ENCODE measurements at regions not wholly inside any gene's neighbourhood (a gene's known extent, or its start where the extent isn't known, plus 50 kb on each side); places are given as distances from the start of the nearest gene placed in this dataset.

DNA sequence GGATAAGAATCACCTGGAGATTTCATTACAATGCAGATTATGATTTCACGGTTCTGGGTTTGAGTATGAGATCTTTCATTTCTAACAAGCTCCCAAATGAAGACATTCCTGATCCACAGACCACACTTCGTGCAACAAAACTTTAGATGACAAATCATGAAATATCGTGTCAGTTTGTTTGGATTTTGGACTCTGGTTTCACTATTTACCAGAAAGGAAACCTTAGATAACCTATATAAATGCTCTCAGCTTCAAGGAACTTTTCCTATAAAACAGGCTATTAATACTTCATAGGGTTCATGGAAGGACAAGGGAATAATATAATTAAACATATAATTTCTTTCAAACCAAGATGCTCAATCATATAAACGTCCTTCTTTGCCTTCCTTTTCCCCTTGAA, 930.5 kb upstream of the SLC10A2 start:
- no peaks in the 10 kb centered on the region for H3K27me3 ChIP-seq (ENCODE audit: low read length)
- no peaks in the 10 kb centered on the region for H3K9me2 ChIP-seq (replicated peaks; ENCODE audit: low read length)
- no peak overlapping the region for H3K9ac ChIP-seq (ENCODE audit: low read length)
- intact Hi-C loops (cut with micrococcal nuclease): no loop called here
- H3K4me2 ChIP-seq (ENCODE audit: low read length): no peak overlapping the region
- no peaks in the 10 kb centered on the region for H4K20me1 ChIP-seq (ENCODE audit: low read length)
- ATAC-seq (no peak), DNase-seq (no peak)
- no peaks in the 10 kb centered on the region for H3K4me1 ChIP-seq (ENCODE audit: insufficient read depth, low read length)
- H3K9me3 ChIP-seq (ENCODE audit: low read length): no peaks in the 10 kb centered on the region
- H3K79me2 ChIP-seq (ENCODE audit: low read length): no peaks in the 10 kb centered on the region
- no peaks in the 10 kb centered on the region for H3K36me3 ChIP-seq (ENCODE audit: low read depth, low read length)
- BruUV-seq (replicated peaks): no TSS peak
- no peak overlapping the region for H2AFZ ChIP-seq (ENCODE audit: low read length)
- no peak for TF ChIP-seq EZH2 (IDR thresholded peaks at IDR 0.05; ENCODE audit: low read length, unreplicated experiment)
- no peak for TF ChIP-seq EZH2phosphoT487 (IDR thresholded peaks at IDR 0.05; ENCODE audit: borderline replicate concordance, low read length)
- TF ChIP-seq, protein P1, sequence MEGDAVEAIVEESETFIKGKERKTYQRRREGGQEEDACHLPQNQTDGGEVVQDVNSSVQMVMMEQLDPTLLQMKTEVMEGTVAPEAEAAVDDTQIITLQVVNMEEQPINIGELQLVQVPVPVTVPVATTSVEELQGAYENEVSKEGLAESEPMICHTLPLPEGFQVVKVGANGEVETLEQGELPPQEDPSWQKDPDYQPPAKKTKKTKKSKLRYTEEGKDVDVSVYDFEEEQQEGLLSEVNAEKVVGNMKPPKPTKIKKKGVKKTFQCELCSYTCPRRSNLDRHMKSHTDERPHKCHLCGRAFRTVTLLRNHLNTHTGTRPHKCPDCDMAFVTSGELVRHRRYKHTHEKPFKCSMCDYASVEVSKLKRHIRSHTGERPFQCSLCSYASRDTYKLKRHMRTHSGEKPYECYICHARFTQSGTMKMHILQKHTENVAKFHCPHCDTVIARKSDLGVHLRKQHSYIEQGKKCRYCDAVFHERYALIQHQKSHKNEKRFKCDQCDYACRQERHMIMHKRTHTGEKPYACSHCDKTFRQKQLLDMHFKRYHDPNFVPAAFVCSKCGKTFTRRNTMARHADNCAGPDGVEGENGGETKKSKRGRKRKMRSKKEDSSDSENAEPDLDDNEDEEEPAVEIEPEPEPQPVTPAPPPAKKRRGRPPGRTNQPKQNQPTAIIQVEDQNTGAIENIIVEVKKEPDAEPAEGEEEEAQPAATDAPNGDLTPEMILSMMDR (conservative IDR thresholded peaks at IDR 0.05; ENCODE audit: low read depth, low read length): no peak
- CTCF ChIA-PET: no interaction called here
- H3F3A ChIP-seq (ENCODE audit: low read length, unreplicated experiment): no peaks in the 10 kb centered on the region
- POLR2A ChIA-PET (ENCODE audit: unreplicated experiment): no interaction called here
- H3K4me3 ChIP-seq (ENCODE audit: low read length): no peak overlapping the region
- H3K27ac ChIP-seq (ENCODE audit: low read length): no peak overlapping the region

DNA sequence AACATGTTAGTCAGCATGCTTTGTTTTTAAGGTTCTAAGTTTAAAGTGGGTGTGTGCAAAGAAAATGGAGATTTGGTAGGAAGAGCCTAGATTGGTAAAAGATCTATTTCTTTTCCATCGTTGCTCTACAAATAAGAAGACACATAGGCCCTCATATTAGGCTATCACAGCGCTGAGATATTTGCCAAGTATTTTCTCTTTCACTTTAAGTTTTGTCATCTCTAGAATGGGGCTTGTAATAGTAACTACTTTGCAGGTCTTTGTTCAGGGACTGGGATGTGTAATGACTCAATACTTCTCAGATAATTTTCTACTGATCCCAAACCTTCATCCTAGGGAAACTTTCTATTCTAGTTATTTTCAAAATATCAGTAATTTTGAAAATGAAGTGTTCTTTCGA, 917.7 kb upstream of the SLC10A2 start:
- Histone ChIP-seq H3K9me3 (ENCODE audit: low read length) (no peaks in the 10 kb centered on the region), H3F3A (ENCODE audit: low read length, unreplicated experiment) (no peaks in the 10 kb centered on the region), H2AFZ (ENCODE audit: low read length) (no peak overlapping the region), H3K9me2 (replicated peaks; ENCODE audit: low read length) (no peaks in the 10 kb centered on the region), H3K27ac (ENCODE audit: low read length) (no peak overlapping the region), H3K4me2 (ENCODE audit: low read length) (no peak overlapping the region), H3K4me3 (ENCODE audit: low read length) (no peak overlapping the region), H3K9ac (ENCODE audit: low read length) (no peak overlapping the region), H3K4me1 (ENCODE audit: insufficient read depth, low read length) (no peaks in the 10 kb centered on the region), H3K79me2 (ENCODE audit: low read length) (no peaks in the 10 kb centered on the region), H4K20me1 (ENCODE audit: low read length) (no peaks in the 10 kb centered on the region), H3K36me3 (ENCODE audit: low read depth, low read length) (no peaks in the 10 kb centered on the region), H3K27me3 (ENCODE audit: low read length) (no peaks in the 10 kb centered on the region)
- POLR2A ChIA-PET (ENCODE audit: unreplicated experiment): no interaction called here
- no peak for TF ChIP-seq EZH2phosphoT487 (IDR thresholded peaks at IDR 0.05; ENCODE audit: borderline replicate concordance, low read length)
- TF ChIP-seq, protein P1 (conservative IDR thresholded peaks at IDR 0.05; ENCODE audit: low read depth, low read length): no peak
- TF ChIP-seq EZH2 (IDR thresholded peaks at IDR 0.05; ENCODE audit: low read length, unreplicated experiment): no peak
- DNase-seq (no peak), ATAC-seq (no peak)
- CTCF ChIA-PET: no interaction called here
- no TSS peak for BruUV-seq (replicated peaks)
- intact Hi-C loops (cut with micrococcal nuclease): no loop called here

- Histone ChIP-seq H3F3A (ENCODE audit: low read length, unreplicated experiment) (no peaks in the 10 kb centered on the region), H2AFZ (ENCODE audit: low read length) (no peak overlapping the region), H3K9me2 (replicated peaks; ENCODE audit: low read length) (no peaks in the 10 kb centered on the region), H3K36me3 (ENCODE audit: low read depth, low read length) (no peaks in the 10 kb centered on the region), H3K4me1 (ENCODE audit: insufficient read depth, low read length) (no peaks in the 10 kb centered on the region), H3K9me3 (ENCODE audit: low read length) (no peaks in the 10 kb centered on the region), H3K27ac (ENCODE audit: low read length) (no peak overlapping the region), H3K79me2 (ENCODE audit: low read length) (no peaks in the 10 kb centered on the region), H4K20me1 (ENCODE audit: low read length) (no peaks in the 10 kb centered on the region), H3K9ac (ENCODE audit: low read length) (no peak overlapping the region), H3K4me2 (ENCODE audit: low read length) (no peak overlapping the region), H3K4me3 (ENCODE audit: low read length) (no peak overlapping the region), H3K27me3 (ENCODE audit: low read length) (no peaks in the 10 kb centered on the region)
- no peak for ATAC-seq
- intact Hi-C loops (cut with micrococcal nuclease): no loop called here
- no peak for DNase-seq
- ChIA-PET POLR2A (ENCODE audit: unreplicated experiment) (no interaction called here), CTCF (no interaction called here)
- no peak for TF ChIP-seq EZH2 (IDR thresholded peaks at IDR 0.05; ENCODE audit: low read length, unreplicated experiment)
- no TSS peak for BruUV-seq (replicated peaks)
Observed at GRCh38 chr13:103976371-103976770, 910.2 kb upstream of the SLC10A2 start.
